D721Med (cell line): ENCODE measurements at regions not wholly inside any gene's neighbourhood (a gene's known extent, or its start where the extent isn't known, plus 50 kb on each side); places are given as distances from the start of the nearest gene placed in this dataset.

ENCODE experiments used
- DNase-seq: peaks from one replicate; pipeline ENCODE4 v3.0.0; 2011; ENCODE audit warnings: low spot score; ENCODE audit not compliant: insufficient read length
- FAIRE-seq: peaks from 2 replicates; lab custom pipeline; 2011; peaks lifted over from hg19 to GRCh38; lab: Jason Lieb, UNC
- CTCF ChIP-seq: IDR thresholded peaks from 2 replicates; pipeline ENCODE4 v1.5.1; 2012; ENCODE audit warnings: mild to moderate bottlenecking, control low read depth; ENCODE audit not compliant: insufficient read depth; ENCODE audit errors: missing control alignments

- DNase-seq (no peak), FAIRE-seq (no peak)
- TF ChIP-seq CTCF = no peak
These were observed 441.4 kb upstream of the AGTR1 start for GRCh38 chr3:148255981-148256969.

GRCh38 chr3:148262980-148263379, 434.7 kb upstream of the AGTR1 start:
- TF ChIP-seq CTCF = no peak
- no peak for DNase-seq
- no peak for FAIRE-seq

- DNase-seq = no peak
- no peak for FAIRE-seq
- TF ChIP-seq CTCF = no peak
These were observed 431.9 kb upstream of the AGTR1 start for GRCh38 chr3:148265841-148266240.

GRCh38 chr3:148266341-148266740, 431.4 kb upstream of the AGTR1 start:
- FAIRE-seq = no peak
- TF ChIP-seq CTCF = no peak
- no peak for DNase-seq

- FAIRE-seq = no peak
- TF ChIP-seq CTCF = no peak
- no peak for DNase-seq
These were observed 427.9 kb upstream of the AGTR1 start for GRCh38 chr3:148269816-148270215.

GRCh38 chr3:148280623-148281242, 417.0 kb upstream of the AGTR1 start:
- DNase-seq = no peak
- TF ChIP-seq CTCF = no peak
- FAIRE-seq = no peak
